IPS-NIHi7 (cell line): ENCODE measurements at regions not wholly inside any gene's neighbourhood (a gene's known extent, or its start where the extent isn't known, plus 50 kb on each side); places are given as distances from the start of the nearest gene placed in this dataset.
"Not testable (repeated sequence)": the region's sequence is repeated elsewhere in the genome, so short reads cannot be mapped to it uniquely, and the experiment has no call there.

ENCODE experiments used
- DNase-seq: peaks from one replicate; pipeline ENCODE4 v3.0.0; 2012; ENCODE audit warnings: mixed read lengths; ENCODE audit errors: extremely low spot score

DNA sequence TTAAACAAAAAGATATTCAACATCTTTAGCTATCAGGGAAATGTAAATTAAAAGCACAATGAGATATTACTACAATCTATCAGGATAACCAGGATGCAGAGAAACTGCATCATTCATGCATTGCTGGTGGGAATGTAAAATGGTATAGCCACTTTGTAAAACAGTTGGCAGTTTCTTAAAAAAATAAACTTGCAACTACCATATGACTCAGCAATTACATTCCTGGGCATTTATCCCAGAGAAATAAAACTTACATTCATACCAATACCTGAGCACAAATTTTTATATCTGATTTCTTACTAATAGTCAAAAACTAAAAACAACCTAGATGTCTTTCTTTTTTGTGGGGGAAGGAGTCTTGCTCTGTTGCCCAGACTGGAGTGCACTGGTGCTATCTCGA lies 190.3 kb upstream of the TAB2 start:
- no peak for DNase-seq

DNA sequence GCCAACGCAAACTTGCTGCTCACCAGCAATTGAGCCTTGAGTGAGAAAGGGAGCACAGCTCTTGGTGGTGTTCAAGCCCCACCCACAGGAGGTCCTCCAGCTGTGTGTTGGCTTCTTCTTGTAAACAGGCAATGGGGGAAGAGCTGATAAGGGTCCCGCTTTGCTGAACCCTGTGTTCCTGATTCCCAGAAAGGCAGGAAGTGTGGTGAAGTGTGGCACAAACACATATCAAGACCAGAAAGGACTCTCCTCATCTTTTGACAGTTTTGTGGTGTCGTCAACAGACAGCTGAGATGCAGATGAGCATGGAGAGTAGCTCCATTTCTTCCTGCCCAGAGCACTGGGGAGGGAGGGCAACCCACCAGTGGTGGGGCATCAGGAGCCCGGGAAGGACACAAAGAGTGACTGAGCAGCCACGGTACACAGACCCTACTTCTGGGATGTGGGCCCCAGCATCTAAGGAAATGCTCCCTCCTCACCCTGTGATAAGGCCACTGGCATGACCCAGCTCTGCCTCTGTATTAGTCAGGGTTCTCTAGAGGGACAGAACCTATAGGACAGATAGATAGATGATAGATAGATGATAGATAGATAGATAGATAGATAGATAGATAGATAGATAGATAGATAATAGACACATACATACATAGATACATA lies 188.9 kb upstream of the TAB2 start:
- DNase-seq, result no peak

DNA sequence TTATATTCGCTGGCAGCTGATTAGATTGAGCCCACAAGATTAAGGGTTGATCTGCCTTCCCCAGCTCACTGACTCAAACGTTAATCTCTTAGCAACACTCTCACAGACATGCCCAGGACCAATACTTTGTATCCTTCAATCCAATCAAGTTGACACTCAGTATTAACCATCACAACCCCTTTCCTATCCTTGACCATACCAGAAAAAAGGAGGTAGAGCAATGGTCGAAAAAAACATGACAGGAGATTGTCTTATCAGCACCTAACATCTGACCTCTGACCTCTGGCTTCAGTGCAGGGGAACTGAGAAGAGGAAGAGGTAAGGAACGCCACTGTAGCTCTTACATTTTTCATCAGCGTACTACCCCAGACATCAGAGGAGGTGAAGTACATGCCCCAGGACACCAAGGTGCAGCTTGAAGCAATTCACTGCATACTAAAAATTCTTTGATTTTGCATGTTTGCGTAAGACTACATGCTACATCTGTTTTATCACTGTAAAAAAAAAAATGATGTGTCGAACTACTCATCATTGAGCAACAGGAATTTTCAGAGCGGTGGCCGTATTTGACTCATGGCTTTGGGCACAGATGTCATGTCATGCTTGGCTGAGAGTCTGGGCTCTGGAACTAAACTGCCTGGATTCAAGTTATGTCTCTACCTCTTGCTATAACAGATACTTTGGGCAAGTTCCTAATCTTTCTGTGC lies 188.0 kb upstream of the TAB2 start:
- no peak for DNase-seq

DNA sequence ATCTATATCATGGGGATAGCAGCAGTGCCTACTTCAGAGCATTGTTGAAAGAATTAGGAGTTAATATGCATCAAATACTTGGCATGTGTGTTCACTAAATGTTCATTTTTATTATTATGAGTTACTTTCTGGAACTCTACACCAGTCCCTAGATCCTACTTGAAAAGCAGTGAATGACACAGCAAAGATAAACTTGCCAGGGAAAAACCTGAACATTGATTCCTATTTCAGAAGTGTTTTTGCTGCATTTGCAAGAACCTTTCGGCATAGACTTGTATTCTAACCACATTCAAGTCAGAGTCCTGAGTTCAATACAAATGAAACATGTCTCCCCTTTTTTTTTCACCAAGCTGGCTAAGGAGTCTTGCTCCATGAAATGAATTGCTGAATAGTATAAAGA lies 187.4 kb upstream of the TAB2 start:
- no peak for DNase-seq

DNA sequence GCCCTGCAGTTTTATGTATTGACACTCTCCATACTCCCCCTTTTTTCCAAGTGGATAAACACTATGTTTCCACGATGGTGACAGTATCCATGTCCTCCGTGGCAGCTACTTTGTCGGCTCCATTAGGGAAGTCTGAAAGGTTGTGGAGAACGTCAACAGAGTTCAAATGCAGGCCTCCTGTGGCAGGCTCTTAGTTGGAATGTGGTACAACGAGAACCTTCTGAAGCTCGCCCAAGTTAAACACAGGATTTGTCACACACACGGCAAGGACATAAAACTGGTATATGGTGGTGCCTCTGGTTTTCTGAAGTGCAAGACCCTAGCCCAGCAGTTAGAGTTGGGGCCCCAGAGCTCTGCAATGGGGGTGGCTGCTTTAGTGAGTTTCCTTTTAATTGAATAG lies 187.0 kb upstream of the TAB2 start:
- no peak for DNase-seq

DNA sequence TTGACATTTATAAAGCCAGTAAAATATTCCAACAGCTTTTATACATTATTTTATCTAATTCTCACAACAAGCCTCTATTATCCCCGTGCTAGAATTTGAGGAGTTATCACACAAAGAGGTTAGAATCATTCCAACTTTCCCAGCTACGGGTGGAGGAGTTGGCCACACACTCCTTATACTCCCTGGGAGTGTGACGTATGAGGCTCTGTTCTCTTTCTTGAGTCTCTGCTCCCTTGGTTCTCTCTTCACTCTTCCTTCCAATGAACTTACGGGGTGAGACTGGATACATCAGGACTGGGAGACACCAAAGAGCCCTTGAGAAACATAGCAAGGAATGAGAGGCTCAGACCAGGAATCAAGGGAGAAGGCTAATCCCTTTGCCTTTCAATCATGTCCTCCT lies 185.6 kb upstream of the TAB2 start:
- DNase-seq, result no peak

DNA sequence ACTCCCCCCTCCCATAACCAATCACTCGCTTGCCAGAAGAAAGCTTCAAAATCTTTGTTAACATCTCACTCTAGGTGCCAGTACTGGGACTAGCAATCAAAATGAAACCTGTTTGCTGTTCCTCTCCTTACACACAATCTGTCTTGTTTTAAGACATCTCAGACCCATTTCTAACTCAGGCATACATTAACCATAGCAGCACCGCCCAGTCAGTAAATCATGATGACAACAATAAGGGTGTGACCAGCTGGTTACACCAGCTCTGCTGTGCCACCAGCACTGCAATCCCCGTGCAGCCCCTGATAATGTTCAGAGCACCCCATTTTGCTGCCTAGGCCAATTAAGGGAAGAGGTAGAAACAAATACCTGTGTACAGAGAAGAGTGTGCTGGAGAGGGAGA lies 185.2 kb upstream of the TAB2 start:
- DNase-seq, result no peak

DNA sequence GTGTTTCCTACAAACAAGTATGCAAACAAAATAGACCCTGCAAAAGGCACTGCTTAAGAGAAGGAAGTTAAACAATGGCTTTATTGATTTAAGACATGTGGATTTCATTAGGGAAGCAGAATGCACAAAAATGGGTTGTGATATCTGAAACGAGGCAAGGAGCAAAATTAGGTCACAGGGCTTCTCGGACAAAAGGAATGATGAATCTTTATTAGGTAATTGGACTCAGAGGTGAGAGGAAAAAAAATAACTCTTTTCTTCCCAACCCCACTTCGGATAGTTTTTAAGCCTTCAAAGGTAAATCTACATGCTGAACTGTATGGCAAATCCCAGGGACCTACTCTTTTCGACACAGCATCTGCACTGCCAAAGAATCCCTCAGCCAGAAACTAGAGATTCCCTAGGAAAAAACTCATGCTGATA lies 183.0 kb upstream of the TAB2 start:
- no peak for DNase-seq

DNA sequence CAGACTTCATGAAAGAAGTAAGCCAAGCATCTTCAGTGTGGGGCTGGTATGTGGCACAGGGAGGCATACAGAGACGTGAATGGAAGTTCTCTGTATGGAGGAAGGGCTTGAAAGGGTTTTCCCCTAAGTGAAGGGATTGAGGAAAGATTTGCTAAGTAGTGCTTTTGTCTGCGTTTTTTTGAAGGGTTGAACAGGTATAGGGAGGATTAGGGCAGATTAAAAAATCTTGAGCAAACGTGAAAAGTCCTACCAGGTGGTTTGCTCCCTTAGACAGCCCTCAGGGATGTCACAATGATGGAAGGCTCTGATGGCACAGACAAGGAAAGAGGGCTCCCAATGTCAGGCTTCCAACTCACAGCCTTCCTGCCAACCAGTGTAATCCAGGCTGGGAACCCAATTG lies 181.7 kb upstream of the TAB2 start:
- DNase-seq, result no peak

DNA sequence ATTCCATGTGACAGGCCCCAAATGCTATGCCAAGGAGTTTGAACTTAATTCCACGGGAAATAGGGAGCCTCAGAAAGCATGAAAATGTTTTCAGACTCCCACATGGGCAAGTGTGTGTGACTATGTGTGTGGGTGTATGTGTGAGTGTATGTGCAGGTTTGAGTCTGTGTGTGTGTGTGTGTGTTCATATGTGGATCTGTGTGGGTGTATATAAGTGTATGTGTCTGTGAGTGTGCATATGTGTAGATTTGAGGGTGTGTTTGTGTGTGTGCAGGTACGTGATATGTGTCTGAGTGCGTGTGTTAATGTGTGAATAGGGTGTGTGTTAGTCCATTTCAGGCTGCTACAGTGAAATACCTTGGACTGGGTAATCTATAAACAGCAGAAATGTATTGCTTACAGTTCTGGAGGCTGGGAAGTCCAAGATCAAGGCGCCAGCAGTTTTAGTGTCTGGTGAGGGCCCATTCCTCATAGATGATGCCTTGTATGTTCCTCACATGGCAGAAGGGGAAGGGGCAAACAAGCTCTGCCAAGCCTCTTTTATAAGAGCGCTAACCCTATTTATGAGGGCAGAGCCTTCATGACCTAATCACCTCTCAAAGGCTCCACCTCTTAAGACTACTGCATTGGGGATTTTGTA lies 181.1 kb upstream of the TAB2 start:
- DNase-seq, result no peak

DNA sequence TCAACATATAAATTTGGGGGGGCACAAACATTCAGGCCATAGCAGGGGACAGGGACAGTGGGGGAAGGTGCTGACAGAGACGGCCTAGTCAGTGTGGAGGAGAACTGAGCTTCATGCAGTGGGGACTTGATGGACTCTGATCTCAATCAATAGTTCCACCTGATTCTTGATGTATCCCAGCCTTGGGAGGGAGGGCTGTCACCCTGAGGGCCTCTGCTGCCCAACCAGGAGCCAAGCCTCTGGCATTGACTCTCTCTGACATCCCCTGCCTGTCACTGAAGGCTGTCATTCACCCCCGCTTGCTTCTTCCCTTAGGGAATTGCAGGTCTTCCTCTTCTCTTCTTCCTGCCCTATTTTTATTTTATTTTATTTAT lies 180.6 kb upstream of the TAB2 start:
- DNase-seq, result no peak

DNA sequence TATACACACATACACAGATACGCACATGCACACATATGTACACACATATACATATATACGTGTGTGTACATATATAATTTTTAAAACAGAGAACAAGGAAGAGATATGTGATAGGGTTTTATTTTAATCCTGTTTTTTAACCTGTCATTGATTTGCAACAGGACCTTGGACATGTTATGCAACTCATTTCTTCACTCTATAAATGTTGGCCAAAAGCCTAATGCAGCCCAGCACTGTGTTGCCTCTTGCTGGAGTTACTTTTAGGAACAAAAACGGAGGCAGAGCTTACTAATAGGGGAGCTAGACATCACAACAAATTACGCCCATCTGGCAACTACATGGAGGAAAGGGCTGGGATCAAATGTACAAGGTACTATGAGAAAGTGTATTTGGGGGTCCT lies 179.9 kb upstream of the TAB2 start:
- DNase-seq, result no peak

DNA sequence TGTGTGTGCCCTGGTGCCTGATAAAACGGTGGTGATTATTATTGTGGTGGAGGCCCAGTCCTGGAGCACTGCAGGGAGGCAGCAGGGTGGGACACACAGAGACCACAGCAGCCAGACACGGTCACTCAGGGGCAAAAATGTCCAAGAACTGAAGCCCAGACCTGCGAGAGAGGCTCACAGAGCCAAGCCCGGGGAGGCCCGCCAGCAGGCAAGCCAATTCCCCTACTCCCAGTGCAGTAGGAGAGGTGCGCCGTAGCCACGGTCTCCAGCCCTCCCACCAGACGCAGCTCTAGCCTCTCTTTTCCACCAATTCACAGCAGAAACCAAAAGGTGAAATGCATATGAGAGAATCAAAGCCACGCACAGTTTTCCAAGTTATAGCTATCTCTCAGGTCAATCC lies 179.4 kb upstream of the TAB2 start:
- no peak for DNase-seq

DNA sequence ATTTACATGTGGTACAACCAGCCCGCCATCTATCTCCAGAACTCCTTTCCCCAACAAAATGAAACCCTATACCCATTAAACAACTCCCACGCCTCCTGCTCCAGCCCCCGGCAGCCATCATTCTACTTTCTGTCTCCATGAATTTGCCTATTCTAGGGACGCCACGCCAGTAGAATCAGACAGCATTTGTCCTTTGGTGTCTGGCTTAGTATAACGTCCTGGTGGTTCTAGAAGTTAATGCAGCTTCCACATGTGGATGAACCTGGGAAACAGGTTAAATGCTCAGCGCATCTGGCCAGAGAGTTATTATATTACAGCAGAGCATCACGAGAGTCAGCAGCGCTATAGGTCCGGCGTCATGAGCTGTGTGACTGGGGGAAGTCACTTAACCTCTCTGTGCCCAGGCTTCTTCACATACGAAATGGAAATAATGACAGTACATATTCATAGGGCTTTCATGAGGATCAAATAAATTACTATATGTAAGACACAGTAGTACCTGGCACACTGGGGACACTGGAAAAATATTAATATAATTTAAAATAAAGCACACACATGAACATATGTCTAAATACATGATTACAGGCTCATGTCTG lies 178.7 kb upstream of the TAB2 start:
- no peak for DNase-seq

DNA sequence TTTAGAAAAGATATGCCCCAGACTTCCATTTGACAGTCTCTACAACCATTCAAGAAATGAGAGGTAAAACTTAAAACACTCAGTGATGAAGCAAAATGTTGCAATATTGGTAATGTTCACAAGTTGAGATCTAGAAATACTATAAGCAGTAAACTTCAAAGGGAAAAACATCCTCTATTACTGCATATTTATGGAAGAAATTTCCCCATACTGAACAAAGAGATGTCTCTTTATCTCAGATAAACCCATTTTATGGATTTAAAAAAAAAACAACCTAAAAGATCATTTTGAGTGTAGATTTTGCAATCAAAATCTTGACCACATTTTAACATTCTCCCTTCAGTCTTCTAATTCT lies 177.8 kb upstream of the TAB2 start:
- no peak for DNase-seq

DNA sequence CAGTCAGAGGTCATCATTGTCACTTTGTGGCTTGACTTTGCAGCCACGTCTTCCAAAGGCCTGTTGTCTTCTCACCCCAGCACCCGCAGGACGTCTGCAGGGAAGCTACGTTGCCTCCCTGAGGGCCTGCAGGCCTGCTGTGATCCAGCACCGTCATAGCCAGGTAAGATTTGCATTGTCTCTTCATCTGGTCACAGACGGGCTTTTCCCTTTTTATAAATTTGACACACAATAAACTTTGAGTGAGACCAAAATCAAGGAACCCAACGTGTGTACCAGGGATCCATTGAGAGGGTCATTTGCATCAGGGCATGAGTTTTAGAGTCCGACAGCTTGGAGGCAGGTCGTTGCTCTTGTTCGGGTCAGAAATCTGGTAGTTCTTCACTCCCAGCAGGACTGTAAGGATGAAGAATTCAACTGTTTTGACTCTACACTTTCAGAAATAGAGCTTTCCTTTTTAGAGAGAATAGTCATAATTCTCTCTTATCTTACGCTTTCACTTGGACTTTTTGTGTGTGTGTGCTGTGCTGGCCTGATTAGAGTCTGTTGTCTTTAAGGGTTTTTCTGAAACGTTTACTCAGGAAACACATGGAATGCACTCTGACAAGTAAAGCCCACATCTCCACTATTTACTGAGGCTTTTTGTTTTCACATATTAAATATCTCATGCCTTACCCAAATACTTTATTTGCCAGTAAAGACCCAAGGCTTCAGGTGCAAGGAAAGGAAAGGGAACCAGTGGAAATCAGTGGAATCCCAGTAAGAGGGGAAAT lies 177.2 kb upstream of the TAB2 start:
- DNase-seq, result no peak

DNA sequence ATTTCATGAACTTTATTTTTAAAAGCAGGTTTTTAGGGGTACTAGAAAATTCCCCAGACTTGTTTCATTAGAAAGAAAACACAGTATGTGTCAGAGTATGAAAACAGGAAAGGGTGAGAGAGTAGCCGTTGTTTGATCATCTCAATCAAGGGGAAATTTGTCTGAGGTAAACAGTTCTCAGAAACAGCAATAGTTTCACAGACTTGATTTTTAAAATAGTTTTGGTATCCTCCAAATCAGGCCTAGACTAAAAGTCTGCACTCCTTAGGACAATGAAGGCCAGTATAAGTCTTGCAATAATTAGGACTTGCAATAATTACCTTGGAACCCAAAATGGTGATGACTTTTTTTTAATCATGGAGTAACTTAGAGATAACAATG lies 176.6 kb upstream of the TAB2 start:
- DNase-seq, result no peak

DNA sequence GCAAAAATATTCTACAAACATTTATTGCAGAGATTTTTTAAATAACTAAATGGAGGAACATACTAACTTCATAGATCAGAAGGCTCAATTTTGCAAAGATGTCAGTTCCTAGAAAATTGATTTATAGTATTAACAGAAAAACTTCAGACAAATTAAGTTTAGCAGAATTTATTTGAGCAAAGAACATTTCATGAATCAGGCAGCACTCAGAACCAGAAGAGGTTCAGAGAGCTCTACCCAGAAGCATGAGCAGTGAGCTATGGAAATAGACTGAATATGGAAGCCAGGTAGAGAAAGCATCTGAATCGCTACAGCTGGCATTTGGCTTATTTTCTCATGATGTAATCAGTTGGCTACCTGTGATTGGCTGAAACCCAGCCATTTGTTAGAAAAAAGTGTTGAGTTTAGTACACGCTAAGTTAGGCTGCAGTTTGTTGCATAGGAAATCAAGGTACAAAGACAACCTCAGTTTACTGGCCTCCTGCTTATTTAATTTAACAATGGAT lies 174.5 kb upstream of the TAB2 start:
- DNase-seq, result no peak

DNA sequence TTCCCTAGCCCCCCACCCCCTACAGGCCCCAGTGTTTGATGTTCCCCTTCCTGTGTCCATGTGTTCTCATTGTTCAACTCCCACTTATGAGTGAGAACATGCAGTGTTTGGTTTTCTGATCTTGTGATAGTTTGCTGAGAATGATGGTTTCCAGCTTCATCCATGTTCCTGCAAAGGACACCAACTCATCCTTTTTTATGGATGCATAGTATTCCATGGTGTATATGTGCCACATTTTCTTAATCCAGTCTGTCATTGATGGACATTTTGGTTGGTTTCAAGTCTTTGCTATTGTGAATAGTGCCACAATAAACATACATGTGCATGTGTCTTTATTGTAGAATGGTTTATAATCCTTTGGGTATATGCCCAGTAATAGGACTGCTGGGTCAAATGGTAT lies 171.7 kb upstream of the TAB2 start:
- not testable (repeated sequence) for DNase-seq

DNA sequence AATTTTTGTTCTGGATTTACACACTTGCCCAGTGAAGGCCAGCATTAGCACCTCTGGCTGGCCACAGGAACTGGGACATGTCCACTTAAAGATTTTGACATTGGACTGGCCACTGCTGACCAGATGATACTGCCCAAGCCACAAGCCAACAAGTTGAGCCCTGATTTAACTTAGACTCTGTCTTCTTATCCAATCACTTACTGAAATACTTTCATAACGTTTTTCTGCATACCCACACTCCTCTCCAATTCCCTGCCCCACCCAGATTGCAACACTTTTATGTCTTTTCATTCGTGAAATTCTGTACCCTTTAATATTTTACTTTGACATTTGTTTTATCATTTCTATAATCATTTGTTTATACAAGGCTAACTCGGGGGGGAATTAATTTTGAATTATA lies 170.3 kb upstream of the TAB2 start:
- no peak for DNase-seq

DNA sequence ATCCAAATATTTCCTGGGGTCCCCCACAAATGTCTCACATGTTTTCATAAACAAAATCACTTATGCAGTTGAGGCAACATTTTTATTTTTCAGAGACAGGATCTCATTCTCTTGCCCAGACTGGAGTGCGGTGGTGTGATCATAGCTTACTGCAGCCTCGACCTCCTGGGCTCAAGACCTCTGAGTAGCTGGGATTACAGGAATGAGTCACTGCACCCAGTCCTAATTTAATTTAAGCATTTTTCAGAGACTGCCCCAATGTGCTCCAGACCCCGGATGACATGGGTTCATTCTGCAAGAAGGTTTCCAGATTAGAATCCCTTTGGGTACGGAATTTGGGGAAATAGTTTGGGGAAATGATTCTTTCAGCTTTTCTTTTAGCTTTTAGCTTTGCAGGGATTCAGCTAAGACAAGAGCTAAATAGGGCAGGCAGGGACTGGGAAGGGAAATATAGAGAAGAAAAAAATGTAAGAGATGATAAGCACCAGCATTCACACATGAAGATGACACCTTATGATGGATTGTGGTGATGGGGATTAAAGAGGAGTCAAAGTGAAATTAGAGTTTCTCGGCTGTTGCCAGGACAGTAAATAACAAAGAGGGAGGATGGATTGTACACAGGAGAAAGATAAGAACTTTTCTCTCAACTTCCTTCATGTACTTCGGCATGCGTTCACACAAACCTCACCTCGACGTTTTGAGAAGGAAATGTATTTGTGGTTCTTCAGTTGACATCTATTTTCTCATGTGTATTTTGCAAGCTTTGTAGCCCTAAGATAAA lies 169.4 kb upstream of the TAB2 start:
- DNase-seq, result no peak
